ENCODE measurements at regions not wholly inside any gene's neighbourhood (a gene's known extent, or its start where the extent isn't known, plus 50 kb on each side); places are given as distances from the start of the nearest gene placed in this dataset.
"Not testable (repeated sequence)": the region's sequence is repeated elsewhere in the genome, so short reads cannot be mapped to it uniquely, and the experiment has no call there.

DNA sequence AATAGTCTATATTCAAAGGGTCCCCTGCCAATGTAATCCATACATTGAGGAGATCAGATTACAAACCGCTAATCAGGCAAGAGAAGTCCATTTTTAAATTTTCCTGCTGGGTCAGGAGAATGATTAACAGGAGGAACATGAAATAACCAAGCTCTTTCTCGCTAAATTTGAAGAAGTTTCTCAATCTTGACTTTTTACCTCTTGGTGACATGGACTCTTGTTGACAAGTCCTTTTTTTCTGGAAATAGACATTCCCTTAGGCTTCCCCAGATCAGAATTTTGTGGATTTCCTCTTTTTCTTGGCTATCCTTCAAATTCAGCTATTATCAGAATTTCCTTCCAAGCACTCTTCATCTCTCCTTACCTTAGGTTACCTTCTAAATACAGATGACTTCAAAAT, 153.0 kb upstream of the LRATD1 start:
- no peaks in the 10 kb centered on the region for H3K36me3 ChIP-seq (ENCODE audit: control insufficient read depth in 5 of 5, insufficient read depth in 5 of 5, low read length in 5 of 5)
- no peaks in the 10 kb centered on the region for H3K4me1 ChIP-seq (ENCODE audit: control insufficient read depth in 5 of 5, insufficient read depth in 5 of 5, low read length in 5 of 5)
- H3K4me3 ChIP-seq (ENCODE audit: low read depth in 1 of 5, low read length in 5 of 5), result no peak overlapping the region
- H3K27ac ChIP-seq (ENCODE audit: low read depth, low read length), result no peak overlapping the region
- no peaks in the 10 kb centered on the region for H3K27me3 ChIP-seq (ENCODE audit: control insufficient read depth in 5 of 5, insufficient read depth in 4 of 5, low read length in 5 of 5)
- H3K9me3 ChIP-seq (ENCODE audit: control insufficient read depth in 5 of 5, low read length in 5 of 5), result peaks cover 0 to under 1% (median 0%) of the 10 kb centered on the region in 5 donors
- no peak overlapping the region for H3K9ac ChIP-seq (ENCODE audit: low read length in 5 of 5)

DNA sequence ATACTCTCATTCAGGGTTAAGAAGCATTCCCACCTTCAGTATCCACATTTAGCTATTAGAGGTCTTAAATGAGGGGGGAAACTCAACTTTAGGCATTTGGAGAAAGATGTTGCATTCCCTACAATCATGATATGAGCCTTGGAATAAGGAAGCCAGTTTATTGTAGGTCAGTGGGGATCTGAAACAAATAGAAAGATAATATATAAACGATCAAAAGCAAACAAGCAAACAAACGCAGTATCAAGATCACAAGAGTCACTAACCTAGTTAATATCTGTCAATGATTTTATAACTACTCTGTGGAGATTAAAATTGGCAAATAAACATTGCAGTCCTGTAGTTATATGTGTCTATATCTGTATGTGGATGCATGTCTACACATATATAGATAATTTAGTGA, 152.4 kb upstream of the LRATD1 start:
- Histone ChIP-seq H3K4me1 (ENCODE audit: control insufficient read depth in 5 of 5, insufficient read depth in 5 of 5, low read length in 5 of 5) (no peaks in the 10 kb centered on the region), H3K27ac (ENCODE audit: low read depth, low read length) (no peak overlapping the region), H3K9ac (ENCODE audit: low read length in 5 of 5) (no peak overlapping the region), H3K4me3 (ENCODE audit: low read depth in 1 of 5, low read length in 5 of 5) (no peak overlapping the region), H3K9me3 (ENCODE audit: control insufficient read depth in 5 of 5, low read length in 5 of 5) (no peaks in the 10 kb centered on the region), H3K27me3 (ENCODE audit: control insufficient read depth in 5 of 5, insufficient read depth in 4 of 5, low read length in 5 of 5) (no peaks in the 10 kb centered on the region), H3K36me3 (ENCODE audit: control insufficient read depth in 5 of 5, insufficient read depth in 5 of 5, low read length in 5 of 5) (no peaks in the 10 kb centered on the region)

DNA sequence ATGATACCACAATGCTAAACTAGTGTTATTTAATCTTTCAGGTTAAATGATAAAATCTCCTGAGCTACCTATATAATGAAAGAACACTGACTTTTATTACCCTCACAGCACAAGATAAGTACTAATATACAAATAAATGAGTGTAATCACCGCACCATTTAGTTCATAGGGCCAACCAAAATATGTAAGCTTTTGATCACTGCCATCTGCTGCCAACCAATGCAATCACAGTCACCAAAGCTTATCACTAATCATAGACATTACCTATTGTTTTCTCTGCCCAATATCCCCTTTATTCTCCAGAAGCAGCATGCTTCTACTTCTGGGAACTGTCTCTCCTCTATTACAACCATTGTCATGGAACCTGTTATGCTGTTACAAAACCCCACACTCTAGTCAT, 151.6 kb upstream of the LRATD1 start:
- no peaks in the 10 kb centered on the region for H3K4me1 ChIP-seq (ENCODE audit: control insufficient read depth in 5 of 5, insufficient read depth in 5 of 5, low read length in 5 of 5)

DNA sequence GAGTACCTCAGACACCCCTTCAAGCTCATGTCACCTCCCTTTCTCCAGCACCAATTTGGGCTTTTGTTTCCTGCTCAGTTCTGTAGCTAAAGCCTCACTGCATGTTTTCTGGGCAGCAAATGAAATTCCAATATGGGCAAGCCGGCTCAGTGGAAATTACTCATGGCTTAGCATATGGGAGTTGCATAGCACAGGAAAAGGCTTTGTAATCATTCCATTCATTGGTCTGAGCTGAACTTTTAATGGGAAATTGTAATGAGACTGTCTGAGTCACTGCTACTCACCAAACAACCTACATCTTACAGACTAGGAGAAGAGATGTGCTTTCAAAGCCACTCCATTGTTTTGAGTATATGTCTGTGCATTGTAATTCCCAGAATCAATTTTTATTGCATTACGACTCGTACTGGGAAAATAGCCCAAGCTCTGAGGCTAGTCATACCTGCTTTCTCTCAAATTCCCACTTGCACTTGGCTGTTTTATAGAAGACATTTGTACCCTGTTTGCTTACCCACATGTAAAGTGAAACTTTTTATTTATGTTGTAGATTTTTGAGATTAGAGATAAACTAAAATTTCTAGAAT, 139.5 kb upstream of the LRATD1 start:
- H3K36me3 ChIP-seq (ENCODE audit: control insufficient read depth in 5 of 5, insufficient read depth in 5 of 5, low read length in 5 of 5), result no peaks in the 10 kb centered on the region
- H3K27me3 ChIP-seq (ENCODE audit: control insufficient read depth in 5 of 5, insufficient read depth in 4 of 5, low read length in 5 of 5), result no peaks in the 10 kb centered on the region
- no peak overlapping the region for H3K4me3 ChIP-seq (ENCODE audit: low read depth in 1 of 5, low read length in 5 of 5)
- no peaks in the 10 kb centered on the region for H3K9me3 ChIP-seq (ENCODE audit: control insufficient read depth in 5 of 5, low read length in 5 of 5)
- H3K27ac ChIP-seq (ENCODE audit: low read depth, low read length), result no peak overlapping the region
- H3K9ac ChIP-seq (ENCODE audit: low read length in 5 of 5), result no peak overlapping the region
- no peaks in the 10 kb centered on the region for H3K4me1 ChIP-seq (ENCODE audit: control insufficient read depth in 5 of 5, insufficient read depth in 5 of 5, low read length in 5 of 5)

More for the DNA sequence above, 151.6 kb upstream of the LRATD1 start:
- no peak overlapping the region for H3K27ac ChIP-seq (ENCODE audit: low read depth, low read length)
- H3K4me3 ChIP-seq (ENCODE audit: low read depth in 1 of 5, low read length in 5 of 5), result no peak overlapping the region
- H3K9ac ChIP-seq (ENCODE audit: low read length in 5 of 5), result no peak overlapping the region
- H3K36me3 ChIP-seq (ENCODE audit: control insufficient read depth in 5 of 5, insufficient read depth in 5 of 5, low read length in 5 of 5), result no peaks in the 10 kb centered on the region
- H3K9me3 ChIP-seq (ENCODE audit: control insufficient read depth in 5 of 5, low read length in 5 of 5), result no peaks in the 10 kb centered on the region
- H3K27me3 ChIP-seq (ENCODE audit: control insufficient read depth in 5 of 5, insufficient read depth in 4 of 5, low read length in 5 of 5), result no peaks in the 10 kb centered on the region

DNA sequence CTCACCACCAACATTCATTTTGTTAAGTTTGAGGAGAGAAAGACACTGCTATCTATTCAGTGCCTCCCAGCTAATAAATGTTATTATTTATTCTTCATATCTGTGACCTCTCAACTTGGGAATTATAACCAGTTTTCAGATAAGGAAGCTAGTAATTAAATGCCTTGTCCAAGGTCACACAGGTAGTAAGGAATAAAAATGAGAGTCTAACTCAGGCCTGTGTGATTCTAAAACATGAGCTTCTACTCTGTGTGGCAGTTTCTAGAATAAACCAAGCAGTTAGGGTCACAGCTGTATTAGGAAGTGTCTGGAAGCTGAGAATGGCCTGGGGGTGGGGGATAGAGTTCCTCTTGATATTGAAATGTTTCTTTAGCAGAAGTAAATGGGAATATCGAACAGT, 137.8 kb upstream of the LRATD1 start:
- Histone ChIP-seq H3K27ac (ENCODE audit: low read depth, low read length) (no peak overlapping the region), H3K4me3 (ENCODE audit: low read depth in 1 of 5, low read length in 5 of 5) (no peak overlapping the region)

DNA sequence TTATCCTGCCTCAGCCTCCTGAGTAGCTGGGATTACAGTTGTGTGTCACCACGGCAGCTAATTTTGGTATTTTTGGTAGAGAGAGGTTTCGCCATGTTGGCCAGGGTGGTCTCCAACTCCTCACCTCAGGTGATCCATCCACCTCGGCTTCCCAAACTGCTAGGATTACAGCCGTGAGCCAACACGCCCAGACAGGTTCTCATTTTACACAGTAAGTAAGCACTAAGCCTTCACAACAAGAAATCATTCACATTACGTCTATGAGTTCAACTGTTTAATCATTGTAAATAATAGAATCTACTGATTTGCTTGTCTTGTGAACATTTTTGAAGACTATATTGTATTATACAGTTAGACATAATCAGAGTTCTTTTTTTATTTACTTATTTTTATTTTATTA, 131.5 kb upstream of the LRATD1 start:
- Histone ChIP-seq H3K4me1 (ENCODE audit: control insufficient read depth in 5 of 5, insufficient read depth in 5 of 5, low read length in 5 of 5) (no peaks in the 10 kb centered on the region), H3K36me3 (ENCODE audit: control insufficient read depth in 5 of 5, insufficient read depth in 5 of 5, low read length in 5 of 5) (no peaks in the 10 kb centered on the region), H3K4me3 (ENCODE audit: low read depth in 1 of 5, low read length in 5 of 5) (no peak overlapping the region), H3K9me3 (ENCODE audit: control insufficient read depth in 5 of 5, low read length in 5 of 5) (no peaks in the 10 kb centered on the region), H3K9ac (ENCODE audit: low read length in 5 of 5) (no peak overlapping the region), H3K27ac (ENCODE audit: low read depth, low read length) (no peak overlapping the region), H3K27me3 (ENCODE audit: control insufficient read depth in 5 of 5, insufficient read depth in 4 of 5, low read length in 5 of 5) (no peaks in the 10 kb centered on the region)

More for the DNA sequence above, 137.8 kb upstream of the LRATD1 start:
- H3K27me3 ChIP-seq (ENCODE audit: control insufficient read depth in 5 of 5, insufficient read depth in 4 of 5, low read length in 5 of 5), result no peaks in the 10 kb centered on the region
- H3K9me3 ChIP-seq (ENCODE audit: control insufficient read depth in 5 of 5, low read length in 5 of 5), result no peaks in the 10 kb centered on the region
- no peaks in the 10 kb centered on the region for H3K4me1 ChIP-seq (ENCODE audit: control insufficient read depth in 5 of 5, insufficient read depth in 5 of 5, low read length in 5 of 5)
- H3K9ac ChIP-seq (ENCODE audit: low read length in 5 of 5), result no peak overlapping the region
- H3K36me3 ChIP-seq (ENCODE audit: control insufficient read depth in 5 of 5, insufficient read depth in 5 of 5, low read length in 5 of 5), result no peaks in the 10 kb centered on the region

DNA sequence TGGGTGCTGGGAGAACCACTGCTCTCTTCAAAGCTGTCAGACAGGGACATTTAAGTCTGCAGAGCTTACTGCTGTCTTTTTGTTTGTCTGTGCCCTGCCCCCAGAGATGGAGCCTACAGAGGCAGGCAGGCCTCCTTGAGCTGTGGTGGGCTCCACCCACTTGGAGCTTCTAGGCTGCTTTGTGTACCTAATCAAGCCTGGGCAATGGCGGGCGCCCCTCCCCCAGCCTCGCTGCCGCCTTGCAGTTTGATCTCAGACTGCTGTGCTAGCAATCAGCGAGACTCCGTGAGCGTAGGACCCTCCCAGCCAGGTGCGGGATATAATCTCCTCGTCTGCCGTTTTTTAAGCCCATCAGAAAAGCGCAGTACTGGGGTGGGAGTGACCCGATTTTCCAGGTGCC, 125.6 kb upstream of the LRATD1 start:
- not testable (repeated sequence) for H3K9ac ChIP-seq (ENCODE audit: low read length in 5 of 5); H3K9me3 ChIP-seq (ENCODE audit: control insufficient read depth in 5 of 5, low read length in 5 of 5); H3K4me3 ChIP-seq (ENCODE audit: low read depth in 1 of 5, low read length in 5 of 5); H3K27ac ChIP-seq (ENCODE audit: low read depth, low read length); H3K27me3 ChIP-seq (ENCODE audit: control insufficient read depth in 5 of 5, insufficient read depth in 4 of 5, low read length in 5 of 5); H3K4me1 ChIP-seq (ENCODE audit: control insufficient read depth in 5 of 5, insufficient read depth in 5 of 5, low read length in 5 of 5); H3K36me3 ChIP-seq (ENCODE audit: control insufficient read depth in 5 of 5, insufficient read depth in 5 of 5, low read length in 5 of 5)

DNA sequence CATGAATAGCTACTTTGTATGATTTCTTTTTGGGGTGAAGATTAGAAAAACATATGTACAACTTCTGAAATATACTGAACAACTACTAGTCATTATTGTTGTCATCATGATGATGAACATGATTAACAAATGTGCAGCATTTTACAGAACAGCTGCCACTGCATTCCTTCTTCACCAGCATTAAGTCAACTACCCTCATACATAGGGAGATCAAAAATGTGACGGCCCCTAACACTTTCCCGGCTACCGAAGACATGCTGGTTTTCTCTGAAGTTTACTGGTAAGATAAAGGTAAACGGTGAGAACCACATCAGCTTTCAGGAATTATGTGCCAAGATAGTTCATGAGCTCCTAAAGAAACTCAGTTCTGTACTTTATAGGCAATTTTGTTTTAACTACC, 121.0 kb upstream of the LRATD1 start:
- H3K9ac ChIP-seq (ENCODE audit: low read length in 5 of 5), result no peak overlapping the region
- no peak overlapping the region for H3K4me3 ChIP-seq (ENCODE audit: low read depth in 1 of 5, low read length in 5 of 5)
- H3K36me3 ChIP-seq (ENCODE audit: control insufficient read depth in 5 of 5, insufficient read depth in 5 of 5, low read length in 5 of 5), result no peaks in the 10 kb centered on the region
- no peaks in the 10 kb centered on the region for H3K4me1 ChIP-seq (ENCODE audit: control insufficient read depth in 5 of 5, insufficient read depth in 5 of 5, low read length in 5 of 5)
- H3K9me3 ChIP-seq (ENCODE audit: control insufficient read depth in 5 of 5, low read length in 5 of 5), result peaks cover 0 to 2% (median 0%) of the 10 kb centered on the region in 5 donors
- no peak overlapping the region for H3K27ac ChIP-seq (ENCODE audit: low read depth, low read length)
- no peaks in the 10 kb centered on the region for H3K27me3 ChIP-seq (ENCODE audit: control insufficient read depth in 5 of 5, insufficient read depth in 4 of 5, low read length in 5 of 5)

DNA sequence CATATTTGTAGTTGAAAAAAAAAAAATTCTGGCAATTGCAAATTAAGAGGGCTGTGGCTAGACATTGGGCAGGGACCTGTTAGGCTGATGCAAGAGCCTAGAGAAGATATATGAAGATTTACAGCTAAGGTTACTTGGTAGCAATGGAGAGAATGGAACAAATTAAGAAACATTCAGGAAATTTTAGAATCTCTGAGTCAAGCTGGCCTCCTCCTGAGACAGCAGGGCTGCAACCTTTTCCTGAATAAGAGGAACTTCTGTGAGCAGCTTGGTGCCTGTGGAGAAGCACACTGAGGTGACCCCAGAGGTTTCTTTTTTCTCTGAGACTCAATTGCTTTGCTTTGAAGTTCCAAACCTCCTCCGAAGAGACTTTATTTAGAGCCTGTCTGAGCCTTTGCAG, 118.6 kb upstream of the LRATD1 start:
- Histone ChIP-seq H3K27ac (ENCODE audit: low read depth, low read length) (no peak overlapping the region), H3K27me3 (ENCODE audit: control insufficient read depth in 5 of 5, insufficient read depth in 4 of 5, low read length in 5 of 5) (no peaks in the 10 kb centered on the region), H3K9me3 (ENCODE audit: control insufficient read depth in 5 of 5, low read length in 5 of 5) (no peaks in the 10 kb centered on the region), H3K4me3 (ENCODE audit: low read depth in 1 of 5, low read length in 5 of 5) (no peak overlapping the region), H3K4me1 (ENCODE audit: control insufficient read depth in 5 of 5, insufficient read depth in 5 of 5, low read length in 5 of 5) (no peaks in the 10 kb centered on the region), H3K36me3 (ENCODE audit: control insufficient read depth in 5 of 5, insufficient read depth in 5 of 5, low read length in 5 of 5) (no peaks in the 10 kb centered on the region), H3K9ac (ENCODE audit: low read length in 5 of 5) (no peak overlapping the region)

DNA sequence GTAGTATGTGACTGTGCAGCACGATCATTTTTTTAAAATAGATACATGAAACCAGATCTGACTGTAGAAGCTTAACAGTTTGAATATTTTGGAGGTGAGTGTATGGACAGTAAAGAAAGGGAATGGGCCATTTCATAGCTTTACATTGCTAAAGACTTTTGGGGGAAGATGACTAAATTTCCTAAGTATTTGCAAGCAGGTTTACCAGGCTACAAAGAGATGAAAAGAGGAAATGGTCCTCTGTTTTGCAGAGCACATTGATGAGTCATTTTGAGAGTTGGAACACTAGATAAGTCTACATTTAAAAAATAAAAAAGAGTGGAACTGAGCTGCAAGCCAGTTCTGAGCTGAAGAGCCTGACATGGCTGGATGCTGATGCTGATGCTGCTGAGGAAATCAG, 115.7 kb upstream of the LRATD1 start:
- Histone ChIP-seq H3K9ac (ENCODE audit: low read length in 5 of 5) (no peak overlapping the region), H3K4me3 (ENCODE audit: low read depth in 1 of 5, low read length in 5 of 5) (no peak overlapping the region), H3K4me1 (ENCODE audit: control insufficient read depth in 5 of 5, insufficient read depth in 5 of 5, low read length in 5 of 5) (no peaks in the 10 kb centered on the region), H3K27me3 (ENCODE audit: control insufficient read depth in 5 of 5, insufficient read depth in 4 of 5, low read length in 5 of 5) (no peaks in the 10 kb centered on the region), H3K36me3 (ENCODE audit: control insufficient read depth in 5 of 5, insufficient read depth in 5 of 5, low read length in 5 of 5) (no peaks in the 10 kb centered on the region), H3K9me3 (ENCODE audit: control insufficient read depth in 5 of 5, low read length in 5 of 5) (no peaks in the 10 kb centered on the region), H3K27ac (ENCODE audit: low read depth, low read length) (no peak overlapping the region)

DNA sequence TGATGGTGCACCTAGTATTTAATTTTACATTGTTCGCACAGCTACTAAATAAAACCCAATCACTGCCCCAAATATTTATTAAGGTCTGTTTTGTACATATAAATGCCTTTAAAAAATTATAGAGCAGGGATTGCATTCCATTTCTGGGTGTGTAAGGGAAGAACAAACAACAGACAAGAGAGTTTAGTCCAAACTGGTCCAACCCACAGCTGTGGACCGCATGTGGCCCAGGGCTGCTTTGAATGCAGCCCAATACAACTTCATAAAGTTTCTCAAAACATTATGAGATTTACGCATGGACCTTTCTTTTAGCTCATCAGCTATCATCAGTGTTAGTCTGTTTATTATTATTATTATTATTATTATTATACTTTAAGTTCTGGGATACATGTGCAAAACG, 114.8 kb upstream of the LRATD1 start:
- Histone ChIP-seq H3K9me3 (ENCODE audit: control insufficient read depth in 5 of 5, low read length in 5 of 5) (no peaks in the 10 kb centered on the region), H3K4me3 (ENCODE audit: low read depth in 1 of 5, low read length in 5 of 5) (no peak overlapping the region), H3K27ac (ENCODE audit: low read depth, low read length) (no peak overlapping the region), H3K9ac (ENCODE audit: low read length in 5 of 5) (no peak overlapping the region), H3K36me3 (ENCODE audit: control insufficient read depth in 5 of 5, insufficient read depth in 5 of 5, low read length in 5 of 5) (no peaks in the 10 kb centered on the region), H3K27me3 (ENCODE audit: control insufficient read depth in 5 of 5, insufficient read depth in 4 of 5, low read length in 5 of 5) (no peaks in the 10 kb centered on the region), H3K4me1 (ENCODE audit: control insufficient read depth in 5 of 5, insufficient read depth in 5 of 5, low read length in 5 of 5) (no peaks in the 10 kb centered on the region)
